GM19324 (cell line): ENCODE measurements at regions not wholly inside any gene's neighbourhood (a gene's known extent, or its start where the extent isn't known, plus 50 kb on each side); places are given as distances from the start of the nearest gene placed in this dataset.

ENCODE experiments used
- ATAC-seq: cut with Tn5 transposase; IDR thresholded peaks from one replicate; pipeline ENCODE4 v1.9.1; 2021; ENCODE audit warnings: mild to moderate bottlenecking, moderate library complexity; ENCODE audit not compliant: unreplicated experiment, low FRiP score

DNA sequence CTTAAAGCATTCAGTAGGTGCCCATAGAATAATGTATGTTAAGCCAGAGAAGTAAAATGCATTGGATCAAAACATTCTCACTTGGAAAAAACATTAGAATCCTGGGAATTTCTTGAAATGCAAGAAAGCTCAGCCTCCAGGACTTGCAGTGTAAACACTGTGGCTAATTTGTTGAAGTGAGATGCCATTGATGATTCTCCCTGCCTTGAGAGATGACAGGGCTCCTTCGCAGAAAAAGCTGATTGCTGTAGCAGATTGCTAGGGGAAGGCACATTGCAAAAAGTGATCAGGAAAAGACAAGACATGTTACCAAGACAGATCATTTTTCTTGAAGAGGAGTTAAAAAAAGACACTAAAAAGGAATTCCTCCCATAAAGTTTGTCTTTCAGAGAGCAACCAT is 204.2 kb upstream of the HMGA2 start:
- ATAC-seq, result no peak

DNA sequence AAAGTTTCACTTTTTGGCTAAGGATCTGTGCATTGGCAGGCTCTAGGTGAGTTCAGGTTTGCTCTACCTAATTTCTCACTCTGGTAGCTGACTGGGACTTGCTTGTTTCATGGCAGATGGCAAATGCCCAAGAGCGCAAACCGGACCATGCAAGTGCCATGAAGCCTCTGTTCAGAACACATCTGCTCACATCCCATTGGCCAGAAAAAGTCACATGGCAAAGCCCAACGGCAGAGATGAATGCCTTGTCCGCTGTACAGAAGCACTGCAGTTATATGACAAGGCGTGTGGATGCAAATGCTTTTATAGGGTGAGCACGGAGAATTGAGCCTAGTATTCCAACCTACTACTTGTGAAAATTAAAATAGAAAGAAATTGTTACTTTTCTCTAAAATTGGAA is 202.2 kb upstream of the HMGA2 start:
- ATAC-seq, result no peak

GRCh38 chr12:65623507-65623906 is 200.8 kb upstream of the HMGA2 start:
- no peak for ATAC-seq

DNA sequence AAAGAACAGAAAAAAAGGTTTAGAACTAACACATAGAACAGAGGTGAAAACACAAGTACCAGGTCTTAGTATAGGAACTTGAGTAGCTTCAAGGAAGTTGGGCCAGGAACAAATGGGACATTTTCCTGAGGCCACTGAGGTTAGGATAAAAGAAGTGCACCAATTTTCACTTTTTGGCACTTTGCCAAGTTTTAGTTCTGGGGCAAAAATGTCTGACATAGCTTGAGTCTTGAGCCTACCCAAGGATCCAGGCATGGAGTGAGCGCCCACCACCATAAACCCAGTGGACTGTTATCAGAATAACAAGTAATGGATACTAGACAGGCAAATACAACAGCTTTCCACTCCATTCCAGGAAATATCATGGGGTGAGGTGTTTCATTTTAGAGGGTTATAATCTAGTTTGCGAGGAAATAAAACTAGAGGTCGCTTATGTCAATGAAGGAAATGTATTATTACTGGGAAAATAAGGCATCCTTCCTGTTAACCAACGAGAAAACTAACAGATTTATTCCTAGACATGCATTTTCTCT is 199.7 kb upstream of the HMGA2 start:
- ATAC-seq, result no peak

GRCh38 chr12:65628061-65628460 is 196.2 kb upstream of the HMGA2 start:
- no peak for ATAC-seq

- no peak for ATAC-seq
Observed at GRCh38 chr12:65630555-65630954, 193.7 kb upstream of the HMGA2 start.

DNA sequence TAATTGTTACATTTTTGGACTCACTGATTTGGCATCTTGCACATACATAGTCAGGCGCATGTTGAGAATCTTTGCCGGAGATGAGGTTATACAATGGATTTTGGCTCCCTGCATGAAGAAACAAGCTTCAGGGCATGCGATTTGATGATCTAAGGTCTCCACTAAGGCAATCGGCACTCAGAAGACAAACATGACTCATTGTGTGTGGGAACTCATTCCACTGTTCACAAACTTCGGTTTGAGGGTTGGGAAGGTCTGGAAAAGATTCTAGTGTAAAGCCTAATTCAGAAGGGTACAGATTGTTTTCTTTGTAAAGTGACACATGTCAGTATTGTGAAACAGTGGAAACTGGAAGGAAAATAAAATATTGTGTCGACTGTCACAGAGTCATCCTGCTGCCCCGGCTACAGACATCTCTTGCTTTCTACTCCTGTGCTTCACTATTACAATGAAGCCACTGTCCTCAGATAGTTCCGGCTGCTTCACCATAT is 192.6 kb upstream of the HMGA2 start:
- ATAC-seq, result no peak

- ATAC-seq, result no peak
Observed at GRCh38 chr12:65632131-65632855, 192.0 kb upstream of the HMGA2 start.

DNA sequence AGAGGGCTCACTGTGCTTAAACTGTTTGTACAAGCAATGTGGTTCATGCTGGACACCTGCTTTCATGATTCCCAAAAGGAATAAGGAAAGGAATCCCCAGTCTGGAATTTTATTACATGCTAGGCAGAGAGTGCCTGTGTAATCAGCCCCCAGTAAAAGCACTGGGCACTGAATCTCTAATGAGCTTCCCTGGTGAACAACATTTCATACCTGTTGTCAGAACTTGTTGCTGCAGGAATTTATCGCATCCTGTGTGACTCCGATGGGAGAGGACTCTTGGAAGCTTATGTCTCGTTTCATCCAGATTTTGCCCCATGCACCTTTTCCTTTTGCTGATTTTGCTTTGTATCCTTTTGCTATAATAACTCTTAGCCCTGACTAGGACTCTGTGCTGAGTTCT is 190.2 kb upstream of the HMGA2 start:
- no peak for ATAC-seq

GRCh38 chr12:65634626-65635331 is 189.5 kb upstream of the HMGA2 start:
- no peak for ATAC-seq

DNA sequence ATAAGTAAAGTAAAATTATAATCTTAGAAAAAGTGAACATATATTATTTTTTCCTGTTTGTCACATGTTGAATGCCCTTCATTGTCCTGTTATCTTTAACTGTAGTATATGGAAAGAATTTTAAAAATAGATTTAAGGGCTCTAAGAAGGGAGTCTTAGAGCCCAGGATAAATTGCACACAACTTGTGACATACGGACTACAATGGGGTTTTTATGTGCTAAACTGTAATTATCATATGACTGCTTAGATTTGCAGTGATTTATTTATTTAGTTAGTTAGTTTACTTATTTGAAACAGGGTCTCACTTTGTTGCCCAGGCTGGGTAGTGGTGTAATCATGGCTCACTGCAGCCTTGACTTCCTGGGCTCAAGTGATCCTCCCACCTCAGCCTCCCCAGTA is 187.8 kb upstream of the HMGA2 start:
- ATAC-seq, result no peak

- ATAC-seq, result no peak
Observed at GRCh38 chr12:65637150-65637549, 187.1 kb upstream of the HMGA2 start.

DNA sequence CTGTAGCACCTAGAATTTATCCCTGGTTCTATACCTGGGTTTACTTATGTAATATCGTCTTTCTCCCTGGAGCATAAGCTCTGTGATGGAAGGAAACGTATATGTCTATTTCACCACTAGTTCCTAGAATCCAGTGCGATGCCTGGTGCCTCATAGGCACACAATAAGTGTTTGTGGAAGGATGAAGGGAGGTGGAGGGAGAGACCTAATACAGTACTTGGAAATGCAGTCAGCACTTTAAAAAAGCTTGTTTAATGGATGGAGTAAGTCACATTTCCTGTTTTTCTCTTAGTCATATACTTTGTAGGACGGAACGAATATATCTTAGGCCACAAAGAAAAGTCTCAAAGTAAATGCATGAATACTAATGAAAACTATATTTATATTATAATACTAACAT is 186.5 kb upstream of the HMGA2 start:
- no peak for ATAC-seq

- no peak for ATAC-seq
Observed at GRCh38 chr12:65638324-65638723, 186.0 kb upstream of the HMGA2 start.

GRCh38 chr12:65640489-65640901 is 183.8 kb upstream of the HMGA2 start:
- no peak for ATAC-seq

DNA sequence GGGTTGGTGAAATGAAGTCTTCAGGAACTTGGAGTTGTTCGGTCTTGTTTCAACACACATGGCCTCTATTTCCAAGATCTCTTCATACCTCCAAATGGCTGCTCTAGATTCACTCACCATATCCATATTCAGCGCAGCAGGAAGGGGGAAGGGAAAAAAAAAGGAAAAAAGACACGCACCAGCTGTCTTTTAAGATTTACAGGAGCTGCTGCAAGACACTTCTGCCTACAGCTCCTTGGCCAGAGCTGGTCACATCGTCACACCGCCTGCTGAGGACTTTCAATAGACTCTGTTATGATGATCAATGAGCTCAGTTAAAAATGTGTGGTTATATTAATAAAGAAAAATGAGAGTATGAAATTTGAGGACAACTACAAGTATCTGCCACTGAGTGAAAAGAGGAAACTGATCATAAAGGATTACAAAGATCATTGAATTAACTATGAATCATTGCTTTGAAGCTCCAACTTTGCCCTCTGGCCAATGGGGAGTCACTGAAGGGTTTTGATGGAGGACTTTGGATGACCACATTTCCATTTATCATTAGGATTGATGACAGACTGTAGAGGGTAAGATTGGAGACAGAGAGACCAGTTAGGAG is 182.1 kb upstream of the HMGA2 start:
- ATAC-seq, result no peak

DNA sequence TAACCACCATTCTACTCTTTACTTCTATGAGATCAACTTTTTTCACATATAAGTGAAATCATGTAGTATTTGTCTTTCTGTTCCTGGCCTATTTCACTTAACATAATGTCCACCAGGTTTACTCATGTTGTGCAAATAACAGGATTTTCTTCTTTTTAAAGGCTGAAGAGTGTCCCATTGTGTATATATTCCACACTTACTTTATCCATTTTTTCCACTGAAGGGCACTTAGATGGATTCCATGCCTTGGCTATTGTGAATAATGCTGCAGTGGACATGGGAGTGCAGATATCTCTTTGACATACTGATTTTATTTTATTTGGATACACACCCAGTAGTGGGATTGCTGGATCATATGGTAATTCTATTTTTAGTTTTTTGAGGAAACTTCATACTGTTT is 181.1 kb upstream of the HMGA2 start:
- ATAC-seq, result no peak

- ATAC-seq, result no peak
Observed at GRCh38 chr12:65643595-65644386, 180.5 kb upstream of the HMGA2 start.

DNA sequence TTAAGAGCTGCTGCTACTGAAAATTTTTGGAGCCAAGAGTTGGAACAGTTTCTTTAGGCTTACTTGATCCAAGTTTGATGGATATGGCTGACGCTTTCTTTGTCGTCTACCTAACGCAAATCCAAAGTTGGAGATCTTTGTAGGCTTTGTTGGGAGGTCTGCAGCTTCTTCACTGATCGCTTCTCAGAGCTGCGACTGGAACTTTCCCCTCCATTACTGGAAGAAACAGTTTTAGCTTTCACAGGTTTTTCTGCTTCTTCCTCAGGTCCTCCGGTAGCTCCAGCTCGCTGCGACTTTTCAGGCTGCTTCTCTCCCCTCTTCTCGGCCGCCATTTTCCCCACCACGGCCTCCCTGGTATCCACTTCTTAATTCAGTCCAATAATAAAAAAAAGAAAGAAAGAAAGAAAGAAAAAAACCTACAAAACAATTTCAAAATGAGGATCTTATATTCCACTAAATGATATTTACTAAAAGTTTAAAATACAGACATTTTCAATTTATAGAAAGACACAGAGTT is 178.1 kb upstream of the HMGA2 start:
- no peak for ATAC-seq

DNA sequence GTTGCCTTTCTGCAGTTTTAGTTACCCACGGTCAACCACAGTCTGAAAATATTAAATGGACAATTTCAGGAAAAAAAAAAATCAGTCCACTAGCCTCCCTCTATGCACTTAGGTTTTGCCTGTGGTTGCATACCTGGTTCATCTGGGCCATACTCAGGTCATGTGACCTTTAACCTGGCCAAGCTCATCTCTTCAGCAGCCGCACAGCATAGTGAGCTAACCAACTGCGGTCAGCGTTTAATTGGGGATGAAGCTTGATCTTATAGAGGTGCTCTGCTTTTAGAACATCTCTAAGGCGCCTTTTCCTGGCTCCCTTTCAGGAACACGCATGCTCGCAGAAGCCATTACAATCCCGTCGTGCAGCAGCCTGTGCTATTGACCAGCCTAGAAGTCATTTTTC is 177.2 kb upstream of the HMGA2 start:
- ATAC-seq, result no peak
